HT1080 (cell line): ENCODE measurements at regions not wholly inside any gene's neighbourhood (a gene's known extent, or its start where the extent isn't known, plus 50 kb on each side); places are given as distances from the start of the nearest gene placed in this dataset.
"Not testable (repeated sequence)": the region's sequence is repeated elsewhere in the genome, so short reads cannot be mapped to it uniquely, and the experiment has no call there.

Experiments used
- DNase-seq: peaks from one replicate; pipeline ENCODE4 v3.0.0-alpha.2; 2015; ENCODE audit warnings: low read depth

DNA sequence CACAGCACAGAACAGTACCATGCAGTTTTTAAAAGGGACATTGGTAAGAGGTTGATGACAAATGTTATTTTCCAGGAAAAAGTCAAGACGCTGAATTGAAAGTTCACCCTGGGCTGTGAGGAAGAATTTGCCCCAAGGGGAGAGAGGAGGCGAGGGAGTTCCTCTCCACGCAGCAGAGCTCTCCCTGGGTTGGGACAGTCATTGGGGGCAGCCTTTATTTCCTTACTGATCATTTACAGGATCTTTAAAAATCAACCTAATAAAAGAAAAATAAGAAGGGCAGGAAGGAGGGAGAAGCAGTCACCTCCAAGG lies 49.9 kb upstream of the WNT7B start:
- no peak for DNase-seq

GRCh38 chr22:46027211-46028105 lies 50.5 kb upstream of the WNT7B start:
- DNase-seq, result no peak

DNA sequence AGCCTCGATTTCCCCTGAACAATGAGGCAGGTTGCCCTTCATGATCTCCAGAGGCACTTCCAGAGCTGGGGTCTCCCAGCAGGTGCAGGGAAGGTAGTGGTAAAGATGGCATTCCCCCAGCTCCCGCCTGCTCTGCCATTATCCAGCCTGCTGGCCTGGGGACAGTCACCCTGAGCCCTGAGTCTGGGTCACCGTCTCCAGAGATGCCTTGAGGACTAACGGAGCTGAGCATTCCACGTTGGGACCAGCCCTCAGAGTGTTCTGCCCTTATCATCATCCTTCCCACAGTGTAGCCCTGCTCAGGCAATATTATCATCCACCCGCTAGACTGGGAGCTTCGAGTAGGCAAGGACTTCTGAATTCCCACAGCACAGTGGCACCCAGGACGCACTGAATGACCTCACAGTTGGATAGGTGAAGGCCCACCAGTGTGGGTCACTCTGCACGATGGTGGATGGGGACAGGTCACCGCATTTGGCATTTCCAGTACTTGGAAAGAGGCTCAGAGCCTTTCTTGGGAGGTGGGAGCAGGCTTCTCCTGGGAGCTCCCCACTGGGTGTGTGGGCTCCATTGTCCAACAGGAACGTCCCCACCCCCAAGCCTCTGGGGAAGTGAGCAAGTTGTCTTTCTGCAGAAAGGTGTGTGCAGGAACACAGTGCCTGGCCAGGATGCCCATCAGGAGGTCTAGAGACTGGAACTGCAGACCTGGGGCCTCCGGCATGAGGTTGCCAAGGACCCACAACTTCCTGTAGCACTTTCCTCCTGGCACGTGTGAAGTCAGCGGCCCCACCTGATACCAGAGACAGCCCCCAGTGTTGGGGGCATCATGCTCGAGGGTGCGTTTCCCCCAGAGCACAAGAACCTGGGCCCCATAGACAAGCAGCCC lies 51.4 kb upstream of the WNT7B start:
- DNase-seq, result no peak

DNA sequence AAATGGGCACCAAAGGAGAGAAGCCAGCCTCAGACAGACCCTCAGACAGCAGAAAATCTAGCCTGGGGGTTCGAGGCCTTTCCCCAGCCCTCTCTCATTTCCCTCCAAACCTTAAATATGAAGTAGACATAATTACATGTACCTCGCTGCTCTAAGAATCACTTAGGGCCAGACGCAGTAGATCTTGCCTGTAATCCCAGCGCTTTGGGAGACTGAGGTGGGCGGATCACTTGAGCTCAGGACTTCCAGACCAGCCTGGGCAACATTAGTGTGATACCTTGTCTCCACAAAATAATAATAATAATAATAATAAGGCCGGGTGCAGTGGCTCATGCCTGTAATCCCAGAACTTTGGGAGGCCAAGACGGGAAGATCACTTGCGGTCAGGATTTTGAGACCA lies 52.1 kb upstream of the WNT7B start:
- DNase-seq, result no peak

DNA sequence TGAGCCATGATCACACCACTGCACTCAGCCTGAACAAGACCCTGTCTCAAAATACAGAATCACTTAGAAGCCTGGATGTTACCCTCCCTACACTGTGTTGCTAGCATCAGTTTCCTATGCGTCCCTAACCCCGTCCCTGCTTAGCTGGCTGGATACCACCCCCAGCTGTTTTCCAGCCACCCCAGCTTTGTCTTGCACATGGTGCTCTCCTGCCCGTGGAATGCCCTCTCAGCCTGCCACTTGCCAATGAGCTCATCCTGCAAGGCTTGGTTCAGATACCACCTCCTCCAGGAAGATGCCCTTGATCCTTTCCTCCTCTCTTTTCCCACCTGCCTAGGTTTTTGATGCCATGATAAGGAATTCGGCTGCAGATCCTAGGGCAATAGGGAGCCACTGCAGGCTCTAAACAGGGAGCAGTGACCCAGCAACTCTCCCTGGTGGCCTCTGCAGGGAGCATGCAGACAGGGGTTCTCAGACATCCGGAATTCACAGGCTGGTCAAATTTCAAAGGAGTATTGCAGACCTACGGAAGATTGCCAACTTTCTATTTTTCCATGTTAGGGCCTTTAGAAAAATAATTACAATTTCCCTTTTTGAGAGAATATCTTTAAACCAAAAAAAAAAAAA lies 52.7 kb upstream of the WNT7B start:
- DNase-seq, result no peak

DNA sequence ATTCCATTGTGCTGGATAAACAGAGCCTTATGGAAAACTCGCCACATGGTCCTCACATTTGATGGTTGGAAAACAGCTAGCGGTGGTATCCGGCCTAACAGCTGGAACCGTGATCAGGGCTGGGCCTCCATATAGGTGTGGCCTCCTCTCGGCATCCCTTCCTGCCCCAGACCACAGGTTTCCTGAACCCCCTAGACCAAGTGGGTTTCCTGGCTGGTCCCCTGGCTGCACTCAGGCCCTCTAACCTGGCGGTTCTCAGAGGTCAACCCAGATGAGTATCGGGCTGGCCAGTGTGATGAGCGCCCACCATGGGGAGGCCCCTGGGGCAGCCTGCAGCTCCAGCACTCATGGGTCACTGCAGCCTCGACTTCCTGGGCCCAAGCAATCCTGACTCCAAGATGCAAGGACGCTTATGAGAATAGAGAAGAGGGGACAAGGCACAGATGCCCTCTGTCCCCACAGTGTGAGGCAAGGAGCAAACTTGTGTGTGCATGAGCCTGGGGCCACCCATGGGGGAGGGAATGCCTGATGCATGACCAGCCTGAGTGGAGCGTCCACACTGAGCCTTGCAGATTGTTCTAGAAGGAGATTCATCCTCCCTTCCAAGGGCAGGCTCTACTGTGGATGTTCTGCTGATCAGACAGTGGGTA lies 53.4 kb upstream of the WNT7B start:
- no peak for DNase-seq

- DNase-seq, result no peak
Measured at GRCh38 chr22:46031066-46031465, 54.1 kb upstream of the WNT7B start.

DNA sequence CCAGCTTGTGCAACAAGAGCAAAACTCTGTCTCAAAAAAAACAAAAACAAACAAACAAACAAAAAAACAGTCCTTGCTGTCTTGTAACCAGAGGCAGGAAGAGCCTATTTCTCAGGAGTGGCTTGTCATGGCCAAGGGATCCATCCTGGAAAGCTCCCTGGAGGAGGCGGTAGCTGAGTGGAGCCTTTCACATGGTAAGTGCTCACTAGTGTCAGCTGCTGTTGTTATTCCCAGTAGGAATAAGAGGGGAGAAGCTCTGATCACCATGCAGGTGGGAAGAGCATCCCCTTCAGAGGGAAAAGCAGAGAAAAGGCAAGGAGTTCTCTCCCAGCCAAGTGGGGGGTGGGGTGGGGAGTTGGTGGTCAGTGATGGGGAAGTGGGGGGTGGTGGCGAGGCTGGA lies 54.6 kb upstream of the WNT7B start:
- DNase-seq, result no peak

DNA sequence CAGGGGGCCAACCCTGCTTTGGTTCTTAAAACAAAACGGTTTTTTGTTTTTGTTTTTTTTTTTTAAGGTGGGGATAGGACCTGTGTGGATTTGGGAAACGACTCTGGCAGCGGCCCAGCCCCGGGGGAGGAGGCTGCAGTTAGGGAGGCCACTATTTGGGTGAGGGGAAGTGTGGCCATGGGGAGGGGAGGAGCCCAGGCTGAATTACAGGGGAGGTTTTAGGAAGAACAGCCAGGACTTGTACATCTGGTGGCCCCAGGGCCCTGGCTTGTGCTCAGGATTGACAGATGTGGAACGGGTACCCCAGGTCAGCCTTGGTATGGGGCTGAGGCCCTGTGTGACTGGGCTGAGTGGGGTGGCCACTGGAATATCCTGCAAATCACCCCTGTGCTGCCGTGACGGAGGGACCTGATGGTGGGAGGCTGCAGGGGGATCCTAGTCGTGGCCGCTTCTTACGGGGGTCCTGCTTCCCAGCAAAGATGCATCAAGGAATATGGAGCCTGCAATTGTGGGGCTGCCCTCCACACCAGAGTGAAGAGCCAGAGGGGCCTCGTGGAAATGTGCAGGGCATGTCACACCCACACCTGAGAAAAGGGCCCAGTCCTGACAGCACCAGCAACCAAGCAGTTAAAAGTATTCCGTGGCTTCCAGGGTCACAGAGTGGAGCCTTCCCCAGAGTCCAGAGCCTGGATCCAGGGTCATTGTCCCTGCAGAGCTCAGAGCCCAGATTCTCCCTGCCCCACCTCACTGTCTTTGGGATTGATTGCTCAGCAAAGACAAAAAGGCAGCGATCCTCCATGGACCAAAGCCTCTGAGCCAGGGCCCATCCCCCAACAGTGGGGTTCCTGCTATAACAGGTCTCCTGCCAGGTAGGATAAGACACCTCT lies 55.2 kb upstream of the WNT7B start:
- DNase-seq, result no peak

- peak; percentile 18 for DNase-seq
Measured at GRCh38 chr22:46033256-46034200, 56.6 kb upstream of the WNT7B start.

GRCh38 chr22:46034480-46034879 lies 57.5 kb upstream of the WNT7B start:
- DNase-seq, result not testable (repeated sequence)

DNA sequence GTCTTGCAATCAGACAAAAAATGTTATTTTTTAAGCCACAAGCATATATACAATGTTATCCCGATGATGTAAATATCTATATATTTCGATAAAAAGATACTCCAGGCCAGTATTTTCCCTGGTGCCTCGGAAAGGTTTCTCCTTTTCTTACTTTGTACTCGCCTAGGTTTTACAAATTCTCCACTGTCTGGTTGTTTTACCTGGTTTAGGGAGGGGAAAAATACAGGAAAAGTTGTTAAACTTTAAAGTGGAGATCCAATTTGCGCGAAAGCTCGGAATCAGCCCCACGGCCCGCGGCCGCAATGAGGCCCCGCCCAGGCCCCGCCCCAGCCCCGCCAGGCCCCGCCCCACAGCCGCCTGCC lies 58.4 kb upstream of the WNT7B start:
- no peak for DNase-seq

DNA sequence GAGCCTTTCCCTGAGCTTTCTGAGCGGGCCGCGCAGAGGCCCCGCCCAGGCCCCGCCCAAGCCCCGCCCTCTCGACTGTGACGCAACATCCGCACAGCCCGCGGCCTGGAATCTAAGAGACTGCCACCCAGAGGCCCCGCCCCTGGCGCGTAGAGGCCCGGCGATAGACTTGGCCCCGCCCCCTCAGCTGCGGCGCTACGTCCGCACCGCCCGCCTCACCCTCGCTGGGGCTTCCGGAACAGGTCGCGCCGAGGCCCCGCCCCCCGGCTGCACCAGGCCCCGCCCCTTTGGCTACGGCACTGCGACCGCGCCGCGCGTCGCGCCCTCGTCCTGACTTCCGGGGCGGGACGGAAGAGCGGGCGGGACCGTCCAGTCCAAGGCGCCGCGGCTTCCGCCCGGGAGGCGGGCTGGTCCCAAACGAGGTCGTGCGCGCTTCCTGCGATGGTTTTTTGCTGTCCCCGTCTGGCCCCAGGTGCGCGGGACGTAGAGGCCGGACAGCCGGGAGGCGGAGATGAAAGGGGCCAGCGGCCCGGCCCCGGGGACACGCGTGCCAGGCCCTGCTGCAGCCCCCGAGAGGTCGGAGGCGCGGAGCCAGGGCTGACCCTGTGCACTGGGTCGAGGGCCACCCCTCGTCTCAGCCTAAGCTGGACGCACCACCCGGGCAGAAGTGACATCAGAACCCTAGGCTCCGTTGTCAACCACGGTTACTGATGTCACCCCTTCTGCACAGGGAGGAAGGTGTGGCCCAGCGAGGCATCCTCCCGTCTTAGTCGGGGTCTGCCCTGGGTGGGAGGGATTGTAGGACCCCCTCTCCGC lies 59.0 kb upstream of the WNT7B start:
- DNase-seq, result peak; percentile 98

GRCh38 chr22:46036558-46037408 lies 59.8 kb upstream of the WNT7B start:
- DNase-seq, result peak; percentile 69

DNA sequence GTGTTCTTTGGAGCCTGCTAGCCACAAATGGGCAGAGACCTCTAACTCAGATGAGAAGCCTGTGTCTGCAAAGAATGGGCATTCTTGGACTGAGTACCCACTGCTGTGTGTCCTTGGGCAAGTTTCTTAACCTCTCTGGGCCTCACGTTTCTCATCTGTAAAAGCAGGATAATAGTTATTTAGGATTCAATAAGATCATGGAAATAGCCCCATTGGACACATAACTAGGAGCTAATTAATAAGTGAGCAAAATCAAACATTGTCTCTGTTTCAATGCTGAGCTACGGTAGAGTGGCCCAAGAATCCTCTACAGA lies 61.2 kb upstream of the WNT7B start:
- DNase-seq, result no peak

DNA sequence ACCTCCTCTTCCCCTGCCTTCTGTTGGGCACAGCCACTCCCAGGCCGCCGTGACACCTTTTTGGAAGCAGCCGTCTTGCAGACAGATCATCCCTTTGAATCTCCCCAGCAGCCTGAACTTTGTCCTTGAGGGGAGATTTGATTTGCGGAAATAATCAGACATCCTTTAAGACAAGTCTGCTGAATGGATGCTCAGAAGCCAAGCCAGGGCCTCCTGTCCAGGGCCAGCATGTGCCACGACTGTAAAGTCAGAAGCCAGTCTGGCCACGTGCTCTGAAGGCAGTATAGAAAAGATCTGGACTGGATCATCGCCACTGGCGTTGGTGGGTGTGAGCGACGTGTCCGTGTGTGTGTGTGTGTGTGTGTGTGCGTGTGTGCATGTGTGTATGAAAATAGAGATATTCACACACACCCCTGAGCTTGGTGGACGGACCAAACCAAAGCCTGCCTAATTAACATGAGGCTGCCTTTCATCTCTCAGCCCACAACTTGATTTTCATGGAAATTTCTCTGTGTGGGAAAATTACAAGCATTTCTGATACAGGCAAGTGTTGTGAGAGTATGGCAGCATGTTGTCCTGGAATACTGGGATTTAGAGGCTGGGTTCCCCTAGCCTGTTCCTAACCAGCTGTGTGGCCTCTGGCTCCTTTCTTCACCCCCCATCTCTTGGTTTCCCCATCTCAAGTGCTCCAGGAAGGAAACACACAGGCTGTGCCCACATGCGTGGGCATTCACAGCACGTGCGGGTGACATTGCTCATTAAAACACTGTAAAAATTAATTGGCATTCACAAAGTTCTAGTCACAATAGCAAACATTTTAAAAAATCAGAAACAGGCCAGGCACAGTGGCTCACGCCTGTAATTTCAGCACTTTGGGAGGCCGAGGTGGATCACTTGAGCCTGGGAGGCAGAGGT lies 61.8 kb upstream of the WNT7B start:
- no peak for DNase-seq

GRCh38 chr22:46039535-46039934 lies 62.6 kb upstream of the WNT7B start:
- DNase-seq, result no peak
